ENCODE measurements at regions not wholly inside any gene's neighbourhood (a gene's known extent, or its start where the extent isn't known, plus 50 kb on each side); places are given as distances from the start of the nearest gene placed in this dataset.

DNA sequence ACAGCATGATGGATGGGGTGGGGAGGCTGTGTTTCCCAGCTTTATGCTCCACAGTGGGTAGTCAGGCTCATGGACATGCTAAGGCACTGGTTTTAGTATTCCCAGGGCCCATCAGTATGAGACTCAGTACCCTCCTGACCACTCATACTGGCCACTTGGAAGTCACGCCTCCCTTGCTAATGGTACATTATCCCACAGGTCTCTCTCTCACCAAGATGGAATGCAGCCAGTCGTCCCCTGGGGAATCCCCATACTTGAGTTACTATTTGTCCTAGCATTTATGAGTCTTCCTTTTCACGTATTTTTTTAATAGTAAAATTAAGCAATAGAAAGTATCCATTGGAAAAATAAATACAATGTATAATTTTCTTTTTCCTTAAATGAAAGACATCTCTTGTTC is 80.6 kb upstream of the TBX20 start:
- DNase-seq (ENCODE audit: low spot score) = no peak

DNA sequence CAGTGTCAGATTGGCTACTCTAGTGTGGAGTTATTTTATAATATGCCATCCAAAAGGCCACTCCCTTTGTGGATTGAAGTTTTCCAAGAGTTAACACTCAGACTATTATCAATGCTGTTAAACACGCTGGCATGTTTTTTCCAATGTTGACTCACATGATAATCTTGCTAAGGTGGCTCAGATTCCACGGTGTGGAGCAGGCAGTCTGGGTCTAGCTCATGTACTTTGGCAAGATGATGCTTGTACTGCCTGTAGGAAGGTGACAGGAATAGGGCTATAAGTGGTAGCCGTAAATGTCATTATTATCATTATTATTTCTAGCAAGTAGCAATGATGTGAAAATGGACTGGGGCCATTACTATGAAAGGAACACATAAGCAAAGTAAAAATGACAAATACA is 79.4 kb upstream of the TBX20 start:
- DNase-seq (ENCODE audit: low spot score) = no peak

- DNase-seq (ENCODE audit: low spot score) = no peak
Measured at GRCh38 chr7:35331730-35332678, 78.1 kb upstream of the TBX20 start.

- DNase-seq (ENCODE audit: low spot score) = no peak
Measured at GRCh38 chr7:35329026-35329425, 75.1 kb upstream of the TBX20 start.

GRCh38 chr7:35319606-35320005 is 65.7 kb upstream of the TBX20 start:
- no peak for DNase-seq (ENCODE audit: low spot score)

GRCh38 chr7:35316549-35316948 is 62.6 kb upstream of the TBX20 start:
- DNase-seq (ENCODE audit: low spot score) = no peak

DNA sequence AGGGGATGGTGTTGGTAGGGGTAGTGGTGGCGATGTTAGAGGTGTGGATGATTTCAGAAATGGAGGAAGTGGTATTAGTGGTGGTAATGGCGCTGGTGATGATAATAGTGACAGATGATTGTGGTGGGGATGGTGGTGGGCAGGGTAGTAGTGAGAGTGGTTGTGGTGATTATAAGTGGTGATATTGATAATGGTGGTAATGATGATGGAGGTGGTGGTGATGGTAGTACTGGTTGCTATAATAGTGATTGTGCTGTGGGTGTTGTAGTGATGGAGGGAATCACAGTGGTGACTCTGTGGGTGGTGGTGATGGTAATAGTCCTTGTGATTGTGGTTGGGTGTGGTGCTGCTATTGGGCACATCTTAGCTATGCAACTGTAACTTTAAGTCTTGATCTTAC is 61.6 kb upstream of the TBX20 start:
- no peak for DNase-seq (ENCODE audit: low spot score)

GRCh38 chr7:35314354-35314753 is 60.5 kb upstream of the TBX20 start:
- no peak for DNase-seq (ENCODE audit: low spot score)

GRCh38 chr7:35313575-35313974 is 59.7 kb upstream of the TBX20 start:
- no peak for DNase-seq (ENCODE audit: low spot score)

All from hematopoietic multipotent progenitor cell treated with erythropoietin and hydrocortisone succinate and interleukin-3 and kit ligand, for 17 days (in vitro differentiated cells).